ENCODE measurements at regions not wholly inside any gene's neighbourhood (a gene's known extent, or its start where the extent isn't known, plus 50 kb on each side); places are given as distances from the start of the nearest gene placed in this dataset.

GRCh38 chr12:75631831-75632230 lies 120.4 kb upstream of the KRR1 start:
- no peak overlapping the region for H3K27ac Mint-ChIP-seq
- no peak for ATAC-seq

GRCh38 chr12:75630091-75630490 lies 118.7 kb upstream of the KRR1 start:
- Histone ChIP-seq H3K4me2 (no peak overlapping the region), H3K27me3 (ENCODE audit: insufficient read depth) (no peaks in the 10 kb centered on the region), H3K27ac (ENCODE audit: low read depth) (no peak overlapping the region), H2AFZ (no peak overlapping the region), H3F3A (replicated peaks; ENCODE audit: low read depth) (no peaks in the 10 kb centered on the region), H3K36me3 (ENCODE audit: insufficient read depth) (no peaks in the 10 kb centered on the region), H3K9me2 (ENCODE audit: insufficient read depth) (no peaks in the 10 kb centered on the region; the same call in 1 of the 2 replicates), H3K79me2 (replicated peaks; ENCODE audit: insufficient read depth) (no peaks in the 10 kb centered on the region), H3K4me1 (ENCODE audit: insufficient read depth) (peaks cover 39% of the 10 kb centered on the region), H4K20me1 (replicated peaks; ENCODE audit: insufficient read depth) (no peaks in the 10 kb centered on the region), H3K4me3 (no peak overlapping the region)
- DNase-seq (ENCODE audit: low spot score) (no peak), ATAC-seq (no peak)
- H3K27me3 Mint-ChIP-seq (ENCODE audit: insufficient read depth, low read depth, poor library complexity), result peaks cover 2% of the 10 kb centered on the region
- H3K4me1 Mint-ChIP-seq, result peaks cover 33% of the 10 kb centered on the region
- TF ChIP-seq NANOG (IDR thresholded peaks at IDR 0.05; ENCODE audit: borderline replicate concordance), result no peak
- TF ChIP-seq EZH2phosphoT487 (IDR thresholded peaks at IDR 0.05; ENCODE audit: unreplicated experiment), result no peak
- no peak overlapping the region for H3K27ac Mint-ChIP-seq
- H3K9me3 Mint-ChIP-seq, result peaks cover 6% of the 10 kb centered on the region; the same call in 2 of the 3 replicates
- H3K4me3 Mint-ChIP-seq, result no peak overlapping the region
- peaks cover 7% of the 10 kb centered on the region; the same call in 2 of the 3 replicates for H3K36me3 Mint-ChIP-seq (ENCODE audit: low read depth)

More at GRCh38 chr12:75631831-75632230, 120.4 kb upstream of the KRR1 start:
- H3K4me1 ChIP-seq (ENCODE audit: insufficient read depth), result peaks cover 48% of the 10 kb centered on the region
- 0 out of 2 replicates have a peak, but pooled peaks cover 6% of the 10 kb centered on the region for H3F3A ChIP-seq (replicated peaks; ENCODE audit: low read depth)
- peaks cover 7% of the 10 kb centered on the region; the same call in 2 of the 3 replicates for H3K36me3 Mint-ChIP-seq (ENCODE audit: low read depth)
- peaks cover 6% of the 10 kb centered on the region; the same call in 2 of the 3 replicates for H3K9me3 Mint-ChIP-seq
- TF ChIP-seq ETS1 (IDR thresholded peaks at IDR 0.05) (no peak), NANOG (IDR thresholded peaks at IDR 0.05; ENCODE audit: borderline replicate concordance) (no peak), CREB1 (CRISPR knock-in tag; IDR thresholded peaks at IDR 0.05; ENCODE audit: low read depth) (no peak), EZH2 (IDR thresholded peaks at IDR 0.05; ENCODE audit: low read depth, unreplicated experiment) (no peak), POLR2AphosphoS5 (IDR thresholded peaks at IDR 0.05; ENCODE audit: low read depth) (no peak)
- peak overlapping the region; percentile 56; the same call in 1 of the 2 replicates for H3K27ac ChIP-seq (ENCODE audit: low read depth)
- H3K27me3 Mint-ChIP-seq (ENCODE audit: insufficient read depth, low read depth, poor library complexity), result peaks cover 5% of the 10 kb centered on the region
- no peak overlapping the region for H3K4me2 ChIP-seq
- H3K36me3 ChIP-seq (ENCODE audit: insufficient read depth), result no peaks in the 10 kb centered on the region
- H4K20me1 ChIP-seq (replicated peaks; ENCODE audit: insufficient read depth), result no peaks in the 10 kb centered on the region
- H3K4me1 Mint-ChIP-seq, result peaks cover 50% of the 10 kb centered on the region
- no peaks in the 10 kb centered on the region; the same call in 1 of the 2 replicates for H3K9me2 ChIP-seq (ENCODE audit: insufficient read depth)
- no peak for DNase-seq (ENCODE audit: low spot score)
- H3K4me3 Mint-ChIP-seq, result no peak overlapping the region
- H3K27me3 ChIP-seq (ENCODE audit: insufficient read depth), result no peaks in the 10 kb centered on the region
- H3K4me3 ChIP-seq, result no peak overlapping the region
- no peak overlapping the region for H2AFZ ChIP-seq
- no peaks in the 10 kb centered on the region for H3K79me2 ChIP-seq (replicated peaks; ENCODE audit: insufficient read depth)

- DNase-seq (ENCODE audit: low spot score) (no peak), ATAC-seq (no peak)
- Histone ChIP-seq H3K9me2 (ENCODE audit: insufficient read depth) (no peaks in the 10 kb centered on the region; the same call in 1 of the 2 replicates), H3F3A (replicated peaks; ENCODE audit: low read depth) (no peaks in the 10 kb centered on the region), H4K20me1 (replicated peaks; ENCODE audit: insufficient read depth) (no peaks in the 10 kb centered on the region), H3K4me3 (no peak overlapping the region), H3K27me3 (ENCODE audit: insufficient read depth) (no peaks in the 10 kb centered on the region), H3K4me1 (ENCODE audit: insufficient read depth) (peaks cover 32% of the 10 kb centered on the region), H3K36me3 (ENCODE audit: insufficient read depth) (no peaks in the 10 kb centered on the region), H3K4me2 (no peak overlapping the region), H3K79me2 (replicated peaks; ENCODE audit: insufficient read depth) (no peaks in the 10 kb centered on the region), H3K27ac (ENCODE audit: low read depth) (no peak overlapping the region), H2AFZ (0 out of 2 replicates have a peak overlapping the region, but pooled peaks have one; percentile 8)
- no peak overlapping the region for H3K27ac Mint-ChIP-seq
- H3K9me3 Mint-ChIP-seq, result peaks cover 6% of the 10 kb centered on the region; the same call in 2 of the 3 replicates
- peaks cover 7% of the 10 kb centered on the region; the same call in 2 of the 3 replicates for H3K36me3 Mint-ChIP-seq (ENCODE audit: low read depth)
- no peaks in the 10 kb centered on the region for H3K27me3 Mint-ChIP-seq (ENCODE audit: insufficient read depth, low read depth, poor library complexity)
- peaks cover 28% of the 10 kb centered on the region for H3K4me1 Mint-ChIP-seq
- H3K4me3 Mint-ChIP-seq, result no peak overlapping the region
- TF ChIP-seq NANOG (IDR thresholded peaks at IDR 0.05; ENCODE audit: borderline replicate concordance) (no peak), JUNB (IDR thresholded peaks at IDR 0.05; ENCODE audit: unreplicated experiment) (no peak)
Measured at GRCh38 chr12:75628916-75629315, 117.5 kb upstream of the KRR1 start.

Measured in GM23338 (cell line).